ENCODE measurements at regions not wholly inside any gene's neighbourhood (a gene's known extent, or its start where the extent isn't known, plus 50 kb on each side); places are given as distances from the start of the nearest gene placed in this dataset.

GRCh38 chr1:201589186-201589585 is 50.3 kb downstream of the NAV1 start:
- no peak for DNase-seq (ENCODE audit: low read depth)

DNA sequence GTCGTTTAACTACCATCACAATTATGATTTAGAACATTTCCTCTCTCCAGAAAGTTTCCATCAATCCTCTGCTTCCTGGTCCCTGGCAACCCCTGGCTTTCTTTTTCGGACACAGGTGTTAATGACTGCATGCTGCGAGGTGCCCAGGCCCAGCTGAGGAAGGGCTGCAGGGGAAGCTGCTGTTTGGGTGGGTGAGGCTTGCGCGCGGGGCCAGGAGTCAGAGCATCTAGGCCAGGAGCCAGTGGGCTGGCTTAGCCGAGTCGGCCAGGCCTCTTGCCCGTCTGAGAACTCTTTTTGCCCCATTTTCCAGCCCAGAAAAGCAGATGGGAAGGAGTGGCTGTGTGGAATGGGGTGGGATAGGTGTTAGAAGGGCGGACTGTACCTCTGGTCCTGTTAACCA is 51.5 kb downstream of the NAV1 start:
- no peak for DNase-seq (ENCODE audit: low read depth)

DNA sequence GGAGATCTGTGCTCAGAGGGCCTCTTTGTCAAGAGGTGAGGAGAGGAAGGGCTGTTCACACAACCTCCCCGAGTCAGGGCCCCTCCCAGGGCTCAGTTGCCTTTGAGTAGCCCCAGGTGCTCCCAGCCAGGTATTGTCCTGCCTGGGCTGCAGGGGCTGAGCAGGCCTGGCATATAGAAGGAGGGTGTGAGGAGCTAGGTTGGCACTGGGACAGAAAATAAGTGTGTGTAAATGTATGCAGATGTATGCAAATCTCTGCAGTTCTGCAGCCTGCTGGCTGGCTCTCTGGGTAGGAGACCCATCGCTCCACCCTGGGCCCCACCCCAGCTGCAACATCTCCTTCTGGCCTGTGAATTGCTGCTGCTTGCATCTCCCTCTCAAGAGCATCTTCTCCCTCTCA is 52.4 kb downstream of the NAV1 start:
- no peak for DNase-seq (ENCODE audit: low read depth)

GRCh38 chr1:201591981-201592380 is 53.1 kb downstream of the NAV1 start:
- no peak for DNase-seq (ENCODE audit: low read depth)

GRCh38 chr1:201593200-201593921 is 54.4 kb downstream of the NAV1 start:
- DNase-seq (ENCODE audit: low read depth): peak; percentile 98

DNA sequence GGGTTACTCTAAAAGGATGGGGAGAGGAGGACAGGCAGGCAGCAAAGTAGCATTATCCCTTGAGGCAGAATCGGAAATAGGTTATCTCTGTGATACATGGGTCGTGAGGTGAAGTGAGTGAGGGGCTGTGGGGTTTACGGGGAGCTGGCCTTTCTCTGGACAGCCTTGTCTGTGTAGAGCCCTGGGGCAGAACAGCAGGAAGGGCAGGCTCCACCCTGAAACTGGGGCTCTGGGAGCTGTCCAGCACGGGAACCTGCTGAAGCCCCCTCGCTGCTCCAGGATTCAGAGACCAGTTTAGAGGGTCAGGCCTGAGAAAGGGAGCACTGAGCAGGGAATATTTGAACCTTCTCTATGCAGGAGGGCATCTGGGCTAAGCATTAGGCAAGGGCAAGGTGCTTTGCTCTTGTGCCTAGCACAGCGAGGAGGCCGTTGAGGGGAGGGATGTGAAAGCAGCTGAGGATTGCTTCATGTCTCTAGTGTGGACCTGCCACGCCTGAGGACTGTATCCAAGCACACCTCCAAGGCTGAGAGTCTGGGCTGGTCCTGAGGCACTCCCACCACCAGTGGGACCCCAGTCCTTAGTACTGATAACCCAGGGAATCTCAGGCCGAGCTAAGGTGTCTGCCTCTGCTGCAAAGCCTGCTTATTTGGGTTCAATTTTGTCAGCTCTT is 55.8 kb downstream of the NAV1 start:
- DNase-seq (ENCODE audit: low read depth): no peak

DNA sequence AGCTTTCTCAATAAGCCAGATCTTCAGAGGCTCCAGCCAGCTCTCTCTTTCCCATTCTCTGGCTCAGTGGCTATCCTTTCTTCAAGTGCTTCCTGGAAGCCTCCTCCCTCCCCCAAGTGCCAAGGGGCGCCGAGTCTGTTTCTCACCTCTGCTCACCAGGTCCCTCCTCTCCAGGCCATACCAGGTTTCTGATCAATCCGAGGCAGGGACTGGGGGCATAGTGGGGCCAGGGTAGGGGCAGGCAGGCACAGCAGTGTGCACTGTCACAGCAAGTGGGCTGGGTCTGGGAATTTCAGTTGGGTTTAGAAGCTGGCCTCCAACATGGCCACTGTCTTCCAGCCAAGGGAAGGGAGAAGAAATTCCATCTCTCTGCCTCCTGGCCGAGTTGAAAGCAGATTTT is 56.5 kb downstream of the NAV1 start:
- no peak for DNase-seq (ENCODE audit: low read depth)

DNA sequence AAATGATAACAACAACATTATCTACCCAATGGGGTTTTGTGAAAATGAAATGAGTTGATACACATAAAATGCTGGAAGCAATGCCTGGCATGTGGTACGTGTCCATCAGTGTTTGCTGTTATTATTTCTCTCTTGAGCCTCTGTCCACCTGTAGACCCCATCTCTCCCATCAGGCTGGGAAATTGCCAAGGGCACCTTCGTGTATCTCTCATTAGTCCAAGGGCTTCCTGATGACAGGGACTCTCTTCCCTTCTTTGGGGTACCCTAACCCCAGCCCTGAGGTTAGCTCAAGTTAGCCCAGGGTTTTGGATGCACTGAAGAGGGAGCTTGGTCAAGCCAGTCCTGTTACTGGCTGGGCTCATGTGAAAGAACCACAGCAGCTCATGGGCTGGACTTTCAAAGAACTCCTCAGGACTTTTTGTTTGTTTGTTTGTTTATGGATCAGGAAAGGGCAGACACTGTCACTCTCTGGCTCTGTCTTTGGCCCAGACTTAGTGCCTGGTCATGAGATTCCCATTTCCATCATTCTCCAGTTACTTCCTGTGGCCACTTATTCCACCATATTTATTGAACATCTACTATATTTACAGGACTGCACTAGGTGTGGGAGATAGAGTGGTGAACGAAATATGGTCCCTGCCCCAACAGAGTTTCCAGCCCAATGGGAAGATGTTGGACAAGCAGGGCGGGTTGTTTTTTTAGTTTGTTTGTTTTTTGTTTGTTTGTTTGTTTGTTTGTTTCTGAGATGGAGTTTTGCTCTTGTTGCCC is 57.4 kb downstream of the NAV1 start:
- DNase-seq (ENCODE audit: low read depth): no peak

GRCh38 chr1:201597551-201598230 is 58.8 kb downstream of the NAV1 start:
- no peak for DNase-seq (ENCODE audit: low read depth)

GRCh38 chr1:201598396-201598795 is 59.5 kb downstream of the NAV1 start:
- no peak for DNase-seq (ENCODE audit: low read depth)

DNA sequence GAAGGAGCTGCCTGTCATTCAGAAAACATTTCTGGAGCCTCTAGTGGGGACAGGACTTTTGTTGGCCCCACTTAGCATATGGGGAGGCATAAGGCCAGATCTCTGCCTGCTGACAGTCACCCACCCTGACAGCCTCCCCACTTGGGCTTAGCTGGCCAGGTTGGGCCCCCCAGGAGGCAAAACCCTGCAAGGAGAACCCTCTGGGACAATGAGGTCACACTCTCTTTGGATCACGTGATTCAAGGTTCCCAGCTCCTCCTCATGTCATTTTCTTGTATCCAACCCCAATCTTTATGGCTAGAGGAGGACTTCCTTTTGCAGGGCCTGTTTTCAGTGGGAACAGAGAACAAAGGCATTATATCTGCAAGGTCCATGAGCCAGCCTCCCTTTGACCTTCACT is 60.0 kb downstream of the NAV1 start:
- DNase-seq (ENCODE audit: low read depth): no peak

DNA sequence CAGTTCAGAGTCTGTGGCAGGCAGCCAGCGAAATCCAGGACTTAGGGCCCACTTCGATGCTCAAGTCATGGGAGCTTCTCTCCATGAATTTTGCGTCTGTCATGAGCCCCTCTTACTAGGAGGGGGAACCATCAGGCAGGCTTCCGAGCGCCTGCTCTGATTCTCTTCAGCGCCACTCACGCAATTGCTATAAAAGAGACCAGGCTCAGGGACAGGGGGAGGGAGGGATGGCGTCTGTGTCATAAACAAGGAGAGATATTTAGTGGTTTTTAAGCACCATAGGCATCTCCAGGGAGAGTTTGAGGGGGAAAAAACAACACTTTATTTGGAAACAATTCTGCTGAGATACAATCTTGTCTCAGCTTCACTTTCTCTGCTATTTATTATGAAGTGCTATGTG is 60.6 kb downstream of the NAV1 start:
- no peak for DNase-seq (ENCODE audit: low read depth)

GRCh38 chr1:201602413-201603265 is 63.7 kb downstream of the NAV1 start:
- DNase-seq (ENCODE audit: low read depth): peak; percentile 91

DNA sequence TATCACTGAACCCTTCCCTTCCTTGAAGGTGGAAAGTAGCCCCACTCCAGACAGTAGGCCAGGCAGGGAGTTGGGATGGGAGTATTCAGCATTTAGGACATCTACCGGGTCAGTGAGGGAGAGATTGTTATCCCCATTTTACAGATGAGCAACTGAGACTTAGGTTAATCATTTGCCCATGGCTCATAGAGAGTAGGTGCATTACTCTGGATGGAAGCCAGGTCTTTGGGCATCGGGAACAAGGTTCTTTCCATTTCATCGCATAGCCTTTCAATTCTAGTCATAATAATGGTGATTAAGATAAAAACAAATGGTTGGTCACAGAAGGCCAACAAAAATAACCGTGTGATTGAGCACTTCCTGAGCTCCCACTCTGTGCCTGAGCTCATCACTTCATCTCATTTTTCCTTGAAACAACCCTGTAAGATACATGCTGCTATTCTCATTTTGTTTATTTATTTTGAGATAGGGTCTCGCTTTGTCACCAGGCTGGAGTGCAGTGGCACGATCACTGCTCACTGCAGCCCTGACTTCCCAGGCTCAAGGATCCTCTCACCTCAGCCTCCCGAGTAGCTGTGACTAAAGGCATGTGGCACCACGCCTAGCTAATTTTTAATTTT is 64.8 kb downstream of the NAV1 start:
- DNase-seq (ENCODE audit: low read depth): no peak

DNA sequence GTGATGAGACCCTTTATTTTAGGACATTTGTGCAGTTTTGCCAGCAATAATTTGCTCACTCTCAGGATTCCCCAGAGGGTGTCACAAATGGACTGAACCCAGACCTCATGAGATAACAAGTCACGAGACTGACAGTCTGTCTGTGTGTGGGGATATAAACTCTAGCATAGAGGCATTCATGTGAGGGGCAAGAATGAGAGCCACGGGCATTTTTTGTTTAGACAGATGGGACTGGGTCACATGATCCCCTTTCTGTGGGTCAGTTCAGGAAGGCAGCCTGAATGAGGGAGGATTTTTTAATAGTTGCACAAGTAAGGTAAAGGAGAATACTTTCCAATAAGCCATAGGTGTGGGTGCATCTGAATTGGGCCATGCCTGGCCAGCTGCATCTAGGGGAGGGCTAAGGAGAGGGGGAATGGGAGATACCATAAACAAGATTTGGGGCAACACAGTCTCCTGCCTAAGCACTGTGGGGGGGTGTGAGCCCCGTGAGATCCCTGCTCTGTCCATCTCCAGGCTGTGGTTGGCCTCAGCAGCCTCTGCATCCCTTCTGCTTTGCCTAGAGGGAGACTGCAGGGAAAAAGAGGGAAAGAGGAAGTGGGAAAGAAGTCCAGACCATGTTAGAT is 66.6 kb downstream of the NAV1 start:
- no peak for DNase-seq (ENCODE audit: low read depth)

- no peak for DNase-seq (ENCODE audit: low read depth)
Observed at GRCh38 chr1:201606096-201606495, 67.2 kb downstream of the NAV1 start.

- DNase-seq (ENCODE audit: low read depth): no peak
Observed at GRCh38 chr1:201606623-201607022, 67.7 kb downstream of the NAV1 start.

GRCh38 chr1:201608635-201609395 is 69.9 kb downstream of the NAV1 start:
- no peak for DNase-seq (ENCODE audit: low read depth)

DNA sequence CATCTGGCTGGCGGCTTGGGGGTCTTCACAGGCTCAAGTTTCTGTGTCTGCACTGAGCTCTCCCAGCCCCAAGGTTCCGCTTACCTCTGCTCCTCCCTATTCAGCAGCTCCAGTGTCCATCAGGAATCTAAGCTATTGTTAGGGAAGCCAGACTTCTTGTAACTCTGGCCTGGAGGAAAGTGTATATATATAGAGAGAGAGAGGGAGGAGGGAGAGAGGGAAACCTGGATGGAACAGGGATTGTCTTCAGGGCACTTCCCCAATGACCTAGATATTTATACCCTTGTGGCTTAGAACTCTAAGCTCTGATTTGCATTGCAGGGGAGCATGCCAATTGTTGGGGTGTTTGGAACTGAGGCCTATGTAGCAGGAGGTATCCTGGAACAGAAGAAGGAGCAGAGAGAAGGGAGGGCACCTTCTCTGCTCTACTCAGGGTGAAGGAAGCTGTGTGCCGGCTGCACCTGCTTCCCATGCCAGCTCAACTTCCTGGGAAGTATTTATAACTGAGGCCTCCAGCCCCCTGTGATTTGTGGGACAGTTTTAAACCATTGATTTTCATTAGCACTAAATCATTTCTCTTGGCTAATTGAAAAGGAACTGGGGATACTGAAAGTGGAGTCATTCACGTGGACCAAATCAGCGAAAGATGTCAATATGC is 70.9 kb downstream of the NAV1 start:
- no peak for DNase-seq (ENCODE audit: low read depth)

All from stromal cell of bone marrow (primary cell).